Brain microvascular endothelial cell (primary cell): ENCODE measurements at regions not wholly inside any gene's neighbourhood (a gene's known extent, or its start where the extent isn't known, plus 50 kb on each side); places are given as distances from the start of the nearest gene placed in this dataset.
"Not testable (repeated sequence)": the region's sequence is repeated elsewhere in the genome, so short reads cannot be mapped to it uniquely, and the experiment has no call there.

Experiments
- DNase-seq: peaks from one replicate; pipeline ENCODE4 v3.0.0-alpha.2; 2020
- H3K27ac ChIP-seq: fragments of 250-450 bp; sonication (Bioruptor Pico); 2 replicates; pipeline ENCODE4 v1.5.1; 2020; ENCODE audit warnings: mild to moderate bottlenecking, moderate library complexity
- H3K27me3 ChIP-seq: fragments of 250-450 bp; sonication (Bioruptor Pico); replicated peaks from 2 replicates; pipeline ENCODE4 v1.5.1; 2020; ENCODE audit warnings: mild to moderate bottlenecking
- H3K36me3 ChIP-seq: fragments of 250-450 bp; sonication (Bioruptor Pico); replicated peaks from 2 replicates; pipeline ENCODE4 v1.5.1; 2020; ENCODE audit warnings: mild to moderate bottlenecking
- H3K4me3 ChIP-seq: 2 replicates; pipeline ENCODE4 v1.5.1; 2011; ENCODE audit warnings: low read depth, mild to moderate bottlenecking, control low read depth, low read length, moderate library complexity
- in situ Hi-C: cut with HindIII; loops from 2 replicates; pipeline ENCODE4 v1.10.0; 2017; ENCODE audit warnings: low sequenced_read_pairs, low pct_ligation_motif_present
- TF ChIP-seq, protein P1 (sequence below): IDR thresholded peaks from 2 replicates; pipeline ENCODE4 v1.5.1; 2011; ENCODE audit warnings: low read depth, mild to moderate bottlenecking, moderate library complexity, low read length, control low read depth, inconsistent platforms; ENCODE audit errors: missing control alignments

DNA sequence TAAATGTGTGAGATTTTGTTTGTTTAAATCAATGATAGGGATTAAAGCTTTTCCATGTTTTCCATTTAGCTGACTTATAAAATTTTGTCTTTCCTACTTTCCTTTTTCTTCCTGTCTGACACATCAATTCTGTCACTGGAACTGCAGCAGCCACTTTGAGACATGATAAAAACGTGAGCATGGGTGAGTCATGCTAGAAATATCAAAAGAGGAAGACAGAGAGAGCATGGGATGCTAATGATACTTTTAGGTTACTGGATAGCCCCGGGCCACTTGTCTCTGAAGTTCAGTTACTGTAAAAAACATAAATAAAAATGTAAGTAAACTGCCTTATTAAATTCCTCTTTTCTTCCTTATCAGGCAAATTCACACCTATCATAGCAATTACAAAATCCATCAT lies 1332.0 kb upstream of the PCDH20 start:
- TF ChIP-seq, protein P1, sequence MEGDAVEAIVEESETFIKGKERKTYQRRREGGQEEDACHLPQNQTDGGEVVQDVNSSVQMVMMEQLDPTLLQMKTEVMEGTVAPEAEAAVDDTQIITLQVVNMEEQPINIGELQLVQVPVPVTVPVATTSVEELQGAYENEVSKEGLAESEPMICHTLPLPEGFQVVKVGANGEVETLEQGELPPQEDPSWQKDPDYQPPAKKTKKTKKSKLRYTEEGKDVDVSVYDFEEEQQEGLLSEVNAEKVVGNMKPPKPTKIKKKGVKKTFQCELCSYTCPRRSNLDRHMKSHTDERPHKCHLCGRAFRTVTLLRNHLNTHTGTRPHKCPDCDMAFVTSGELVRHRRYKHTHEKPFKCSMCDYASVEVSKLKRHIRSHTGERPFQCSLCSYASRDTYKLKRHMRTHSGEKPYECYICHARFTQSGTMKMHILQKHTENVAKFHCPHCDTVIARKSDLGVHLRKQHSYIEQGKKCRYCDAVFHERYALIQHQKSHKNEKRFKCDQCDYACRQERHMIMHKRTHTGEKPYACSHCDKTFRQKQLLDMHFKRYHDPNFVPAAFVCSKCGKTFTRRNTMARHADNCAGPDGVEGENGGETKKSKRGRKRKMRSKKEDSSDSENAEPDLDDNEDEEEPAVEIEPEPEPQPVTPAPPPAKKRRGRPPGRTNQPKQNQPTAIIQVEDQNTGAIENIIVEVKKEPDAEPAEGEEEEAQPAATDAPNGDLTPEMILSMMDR: no peak
- in situ Hi-C loops: no loop called here
- H3K4me3 ChIP-seq: no peak overlapping the region
- no peaks in the 10 kb centered on the region for H3K36me3 ChIP-seq
- no peaks in the 10 kb centered on the region for H3K27me3 ChIP-seq
- no peak overlapping the region for H3K27ac ChIP-seq
- DNase-seq: no peak

DNA sequence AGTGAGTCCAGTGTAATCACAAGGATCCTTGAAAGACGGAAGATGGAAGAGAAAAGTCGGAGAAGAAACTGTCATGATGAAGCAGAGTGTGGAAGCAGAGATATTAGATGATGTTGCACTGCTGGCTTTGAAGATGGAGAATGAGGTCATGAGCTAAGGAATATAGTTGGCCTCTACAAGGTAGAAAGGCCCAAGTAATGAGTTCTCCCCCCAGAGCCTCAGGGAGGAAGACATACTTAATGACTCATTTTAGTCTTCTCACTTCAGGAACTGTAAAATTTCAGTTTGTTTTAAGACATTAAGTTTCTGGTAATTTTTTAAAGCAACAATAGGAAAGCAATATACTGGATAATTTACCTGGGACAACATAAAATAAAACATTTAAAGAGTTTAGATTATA lies 1331.5 kb upstream of the PCDH20 start:
- in situ Hi-C loops: no loop called here
- no peaks in the 10 kb centered on the region for H3K27me3 ChIP-seq
- TF ChIP-seq, protein P1: no peak
- H3K27ac ChIP-seq: no peak overlapping the region
- no peak for DNase-seq
- no peaks in the 10 kb centered on the region for H3K36me3 ChIP-seq
- H3K4me3 ChIP-seq: no peak overlapping the region

DNA sequence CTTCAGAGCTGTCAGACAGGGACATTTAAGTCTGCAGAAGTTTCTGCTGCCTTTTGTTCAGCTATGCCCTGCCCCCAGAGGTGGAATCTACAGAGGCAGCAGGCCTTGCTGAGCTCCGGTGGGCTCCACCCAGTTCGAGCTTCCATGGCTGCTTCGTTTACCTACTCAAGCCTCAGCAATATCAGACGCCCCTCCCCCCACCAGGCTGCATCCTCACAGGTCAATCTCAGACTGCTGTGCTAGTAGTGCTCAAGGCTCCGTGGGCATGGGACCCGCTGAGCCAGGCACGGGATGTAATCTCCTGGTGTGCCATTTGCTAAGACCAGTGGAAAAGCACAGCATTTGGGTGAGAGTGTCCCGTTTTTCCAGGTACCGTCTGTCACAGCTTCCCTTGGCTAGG lies 1314.1 kb upstream of the PCDH20 start:
- H3K36me3 ChIP-seq, in situ Hi-C loops, H3K27ac ChIP-seq, H3K27me3 ChIP-seq, H3K4me3 ChIP-seq, DNase-seq: not testable (repeated sequence)

DNA sequence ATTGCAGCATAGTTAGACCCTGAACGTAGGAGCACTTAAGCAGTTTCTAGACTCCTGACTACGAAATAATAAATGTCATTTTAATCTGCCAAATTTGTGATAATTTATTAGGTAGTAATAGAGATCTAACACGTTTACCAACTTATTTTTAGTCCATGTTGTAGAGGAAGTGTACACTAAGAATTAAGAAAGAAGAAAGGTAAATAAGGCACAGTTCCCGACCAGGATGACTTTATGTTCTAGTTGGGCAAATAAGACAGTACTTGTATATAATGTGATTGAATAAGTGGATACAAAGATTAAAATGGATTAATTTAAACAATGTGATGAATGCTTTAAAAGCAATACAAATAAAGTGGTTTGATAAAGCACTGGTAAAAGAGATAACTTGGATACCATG lies 1306.2 kb upstream of the PCDH20 start:
- H3K4me3 ChIP-seq: no peak overlapping the region
- no peaks in the 10 kb centered on the region for H3K36me3 ChIP-seq
- H3K27me3 ChIP-seq: no peaks in the 10 kb centered on the region
- TF ChIP-seq, protein P1: no peak
- DNase-seq: no peak
- no peak overlapping the region for H3K27ac ChIP-seq
- in situ Hi-C loops: no loop called here

DNA sequence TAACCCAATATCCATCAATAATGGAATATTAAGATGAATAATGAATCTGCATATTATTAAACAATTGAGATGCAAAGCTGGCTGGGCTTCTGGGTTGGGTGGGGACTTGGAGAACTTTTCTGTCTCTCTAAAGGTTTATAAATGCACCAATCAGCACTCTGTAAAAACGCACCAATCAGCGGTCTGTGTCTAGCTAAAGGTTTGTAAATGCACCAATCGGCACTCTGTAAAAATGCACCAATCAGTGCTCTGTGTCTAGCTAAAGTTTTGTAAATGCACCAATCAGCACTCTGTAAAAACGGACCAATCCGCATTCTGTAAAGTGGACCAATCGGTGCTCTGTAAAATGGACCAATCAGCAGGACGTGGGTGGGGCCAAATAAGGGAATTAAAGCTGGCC lies 1296.3 kb upstream of the PCDH20 start:
- DNase-seq, H3K4me3 ChIP-seq, in situ Hi-C loops, H3K27me3 ChIP-seq, H3K27ac ChIP-seq, H3K36me3 ChIP-seq: not testable (repeated sequence)

DNA sequence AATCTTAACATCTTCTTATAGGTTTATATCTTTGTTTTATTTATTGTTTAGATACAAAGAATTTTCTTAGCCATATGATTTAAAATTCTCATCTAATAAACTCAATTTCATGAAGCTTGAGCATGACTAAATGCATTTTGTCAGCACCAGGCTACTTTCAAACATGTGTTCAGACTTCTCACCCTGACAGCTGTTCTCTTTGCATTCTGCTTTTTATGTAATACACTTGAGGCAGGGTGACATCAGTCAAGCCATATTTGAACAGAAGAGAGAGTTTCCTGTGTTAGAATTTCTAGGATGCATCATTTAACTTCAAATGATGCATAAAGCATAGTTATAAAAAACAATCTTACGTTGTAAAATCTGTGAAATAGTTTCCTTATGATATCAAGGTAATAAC lies 1295.1 kb upstream of the PCDH20 start:
- no peak for DNase-seq
- H3K27ac ChIP-seq: no peak overlapping the region
- H3K36me3 ChIP-seq: no peaks in the 10 kb centered on the region
- TF ChIP-seq, protein P1: no peak
- H3K4me3 ChIP-seq: no peak overlapping the region
- in situ Hi-C loops: no loop called here
- no peaks in the 10 kb centered on the region for H3K27me3 ChIP-seq

DNA sequence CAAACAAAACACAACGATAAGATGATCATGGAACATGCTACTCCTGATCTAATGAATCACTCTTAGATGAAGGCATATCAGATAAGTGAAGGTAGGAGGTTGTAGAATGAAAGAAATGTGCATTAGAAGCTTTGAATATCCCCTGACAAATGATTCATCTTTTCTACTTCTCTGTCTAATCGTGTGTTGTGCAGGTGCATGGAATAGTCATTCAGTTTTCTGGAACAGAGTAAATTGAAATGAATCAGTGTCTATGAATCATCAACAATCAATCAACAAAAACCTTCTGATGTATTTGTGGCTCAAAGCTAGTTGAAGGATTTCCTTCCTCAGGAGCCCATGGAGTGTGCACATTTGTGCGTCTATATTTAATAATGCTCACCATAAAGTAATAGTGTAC lies 1290.4 kb upstream of the PCDH20 start:
- H3K27ac ChIP-seq: no peak overlapping the region
- TF ChIP-seq, protein P1: no peak
- H3K27me3 ChIP-seq: no peaks in the 10 kb centered on the region
- no peaks in the 10 kb centered on the region for H3K36me3 ChIP-seq
- DNase-seq: no peak
- in situ Hi-C loops: no loop called here
- no peak overlapping the region for H3K4me3 ChIP-seq
